Type B pancreatic cell (in vitro differentiated cells): ENCODE measurements at regions not wholly inside any gene's neighbourhood (a gene's known extent, or its start where the extent isn't known, plus 50 kb on each side); places are given as distances from the start of the nearest gene placed in this dataset. TPM values are rescaled to one million over a fixed set of nuclear protein-coding genes. Genes with fewer than 3 reads are reported as not detected.

Experiments
- DNase-seq: peaks from one replicate; pipeline ENCODE4 v3.0.0; 2021; ENCODE audit warnings: mixed read lengths; ENCODE audit not compliant: unreplicated experiment; ENCODE audit errors: extremely low spot score
- H3K27ac Mint-ChIP-seq: 2 replicates; pipeline ENCODE4 v1.8.0; 2021; ENCODE audit warnings: mild to moderate bottlenecking, mixed read lengths
- H3K27me3 Mint-ChIP-seq: 2 replicates; pipeline ENCODE4 v1.8.0; 2021; ENCODE audit warnings: mixed read lengths
- H3K36me3 Mint-ChIP-seq: 2 replicates; pipeline ENCODE4 v1.8.0; 2021; ENCODE audit warnings: mixed read lengths
- H3K4me1 Mint-ChIP-seq: one replicate; pipeline ENCODE4 v1.8.0; 2021; ENCODE audit warnings: mixed read lengths; ENCODE audit not compliant: unreplicated experiment
- H3K4me3 Mint-ChIP-seq: 2 replicates; pipeline ENCODE4 v1.8.0; 2021; ENCODE audit warnings: mild to moderate bottlenecking, mixed read lengths
- H3K9me3 Mint-ChIP-seq: 2 replicates; pipeline ENCODE4 v1.8.0; 2021; ENCODE audit warnings: mixed read lengths
- microRNA-seq: library from miRNA; unstranded; fragments of <30 nt; microRNA quantifications from one replicate; pipeline ENCODE4, GENCODE V29; 2020
- TF ChIP-seq, protein P1 (sequence below): fragments of 200-600 bp; sonication (generic); conservative IDR thresholded peaks from 2 replicates; pipeline ENCODE4 v1.5.0; 2021; ENCODE audit warnings: antibody characterized with exemption, mild to moderate bottlenecking

DNA sequence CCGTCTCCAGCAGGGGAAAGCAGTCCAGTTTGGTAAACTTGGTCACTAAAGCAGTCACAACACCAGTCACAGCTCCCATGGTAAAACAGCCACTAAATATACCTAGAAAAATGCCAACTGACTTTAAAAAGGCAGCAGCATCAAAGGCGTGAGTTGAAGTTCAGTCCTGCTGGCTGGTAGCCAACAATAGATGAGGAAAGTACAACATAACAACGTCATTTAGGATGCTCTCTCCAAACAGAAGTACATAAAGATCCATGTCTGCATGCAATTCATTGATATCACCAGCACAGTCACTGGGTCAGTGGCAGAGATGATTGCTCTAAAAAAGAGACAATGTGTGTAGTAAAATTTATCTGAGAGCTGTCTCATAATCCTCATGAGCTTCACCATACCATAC lies 59.3 kb upstream of the TMPO start:
- Mint-ChIP-seq H3K36me3 (no peaks in the 10 kb centered on the region), H3K9me3 (no peaks in the 10 kb centered on the region), H3K27me3 (peaks cover 7% of the 10 kb centered on the region), H3K4me3 (peak overlapping the region; percentile 60), H3K27ac (no peak overlapping the region), H3K4me1 (peaks cover 7% of the 10 kb centered on the region)
- TF ChIP-seq, protein P1, sequence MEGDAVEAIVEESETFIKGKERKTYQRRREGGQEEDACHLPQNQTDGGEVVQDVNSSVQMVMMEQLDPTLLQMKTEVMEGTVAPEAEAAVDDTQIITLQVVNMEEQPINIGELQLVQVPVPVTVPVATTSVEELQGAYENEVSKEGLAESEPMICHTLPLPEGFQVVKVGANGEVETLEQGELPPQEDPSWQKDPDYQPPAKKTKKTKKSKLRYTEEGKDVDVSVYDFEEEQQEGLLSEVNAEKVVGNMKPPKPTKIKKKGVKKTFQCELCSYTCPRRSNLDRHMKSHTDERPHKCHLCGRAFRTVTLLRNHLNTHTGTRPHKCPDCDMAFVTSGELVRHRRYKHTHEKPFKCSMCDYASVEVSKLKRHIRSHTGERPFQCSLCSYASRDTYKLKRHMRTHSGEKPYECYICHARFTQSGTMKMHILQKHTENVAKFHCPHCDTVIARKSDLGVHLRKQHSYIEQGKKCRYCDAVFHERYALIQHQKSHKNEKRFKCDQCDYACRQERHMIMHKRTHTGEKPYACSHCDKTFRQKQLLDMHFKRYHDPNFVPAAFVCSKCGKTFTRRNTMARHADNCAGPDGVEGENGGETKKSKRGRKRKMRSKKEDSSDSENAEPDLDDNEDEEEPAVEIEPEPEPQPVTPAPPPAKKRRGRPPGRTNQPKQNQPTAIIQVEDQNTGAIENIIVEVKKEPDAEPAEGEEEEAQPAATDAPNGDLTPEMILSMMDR, result no peak
- no peak for DNase-seq

DNA sequence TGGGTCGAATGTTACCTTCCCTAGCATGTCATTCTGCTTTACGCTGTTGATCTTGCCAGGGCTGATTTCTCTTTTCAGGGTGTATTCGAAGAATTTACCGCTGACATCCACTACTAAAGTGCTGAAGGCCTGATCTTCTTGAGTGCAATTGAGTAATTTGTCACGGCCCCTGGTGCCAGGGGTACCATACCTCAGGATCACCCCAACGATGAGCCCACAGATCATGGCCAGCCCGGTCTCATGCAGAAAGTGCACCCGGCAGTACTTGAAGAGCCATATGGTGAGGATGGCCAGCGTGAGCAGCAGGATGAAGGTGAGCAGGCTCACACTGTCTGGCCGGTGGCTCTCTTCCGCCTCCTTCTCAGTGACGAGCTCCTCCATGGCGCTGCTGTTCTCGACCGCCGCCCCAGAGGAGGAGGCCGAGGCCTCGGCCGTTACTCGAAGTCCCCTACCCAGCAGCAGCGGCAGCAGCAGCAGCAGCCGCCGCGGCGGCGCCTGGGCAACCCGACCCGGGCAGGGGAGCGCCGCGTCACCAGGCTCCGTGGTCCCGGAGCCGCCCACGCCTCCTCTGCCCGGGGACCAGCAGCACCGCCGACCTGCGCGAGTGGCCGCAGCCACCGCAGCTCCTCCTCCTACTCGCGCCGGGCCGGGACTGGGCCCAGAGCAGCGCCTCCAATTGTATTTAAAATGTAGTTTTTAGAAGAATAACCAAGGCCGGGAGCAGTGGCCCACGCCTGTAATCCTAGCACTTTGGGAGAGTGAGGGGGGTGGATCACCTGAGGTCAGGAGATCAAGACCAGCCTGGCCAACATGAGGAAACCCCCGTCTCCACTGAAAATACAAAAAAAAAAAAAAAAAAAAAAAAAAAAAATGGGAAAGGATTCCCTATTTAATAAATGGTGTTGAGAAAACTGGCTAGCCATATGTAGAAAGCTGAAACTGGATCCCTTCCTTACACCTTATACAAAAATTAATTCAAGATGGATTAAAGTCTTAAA lies 58.5 kb upstream of the TMPO start:
- H3K4me3 Mint-ChIP-seq, result peak overlapping the region; percentile 80
- peaks cover 7% of the 10 kb centered on the region for H3K27me3 Mint-ChIP-seq
- peak; percentile 73 for DNase-seq
- H3K36me3 Mint-ChIP-seq, result no peaks in the 10 kb centered on the region
- no peaks in the 10 kb centered on the region for H3K9me3 Mint-ChIP-seq
- H3K27ac Mint-ChIP-seq, result peak overlapping the region; percentile 61
- TF ChIP-seq, protein P1, result no peak
- peaks cover 7% of the 10 kb centered on the region for H3K4me1 Mint-ChIP-seq

DNA sequence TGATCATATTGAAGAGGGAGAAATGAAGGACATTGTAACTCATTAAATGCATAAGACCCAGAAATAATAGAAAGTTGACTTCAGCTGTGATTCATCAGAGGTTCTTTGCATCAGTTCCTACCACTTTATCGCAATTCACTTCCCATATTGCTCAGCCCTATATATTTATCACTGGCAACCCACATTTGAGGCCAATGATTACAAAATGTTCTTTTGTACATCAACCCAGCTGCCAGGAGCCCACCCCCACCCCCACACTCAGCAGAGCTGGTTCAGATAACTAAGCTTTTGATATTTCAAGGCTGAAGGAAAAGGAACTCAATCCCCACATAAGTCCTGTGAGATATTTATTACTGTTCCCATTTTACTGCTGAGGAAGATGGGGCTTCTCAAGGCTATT lies 51.2 kb upstream of the TMPO start:
- Mint-ChIP-seq H3K4me3 (no peak overlapping the region), H3K9me3 (no peaks in the 10 kb centered on the region), H3K27me3 (peaks cover 3% of the 10 kb centered on the region), H3K27ac (no peak overlapping the region), H3K36me3 (no peaks in the 10 kb centered on the region), H3K4me1 (peaks cover 9% of the 10 kb centered on the region)
- TF ChIP-seq, protein P1, result no peak
- DNase-seq, result no peak

DNA sequence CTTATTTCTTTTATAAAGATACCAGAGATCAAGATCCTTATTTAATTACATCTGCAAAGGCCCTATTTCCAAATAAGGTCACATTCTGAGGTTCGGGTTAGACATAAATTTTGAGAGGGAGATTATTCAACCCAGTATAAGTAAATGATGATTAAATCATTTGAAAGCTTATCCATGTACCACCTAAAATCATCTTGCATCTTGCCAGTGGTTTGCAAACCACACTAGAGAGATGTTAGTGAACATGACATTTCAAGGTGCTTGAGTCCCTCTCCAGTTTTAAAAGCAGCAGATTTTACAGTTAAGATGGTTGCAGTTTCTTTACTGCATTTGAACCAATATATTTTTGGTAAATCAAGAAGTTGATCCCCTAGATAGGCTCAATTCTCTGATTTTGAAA lies 49.9 kb upstream of the TMPO start:
- no peak overlapping the region for H3K4me3 Mint-ChIP-seq
- H3K4me1 Mint-ChIP-seq, result peaks cover 9% of the 10 kb centered on the region
- no peak overlapping the region for H3K27ac Mint-ChIP-seq
- no peak for DNase-seq
- H3K36me3 Mint-ChIP-seq, result no peaks in the 10 kb centered on the region
- H3K27me3 Mint-ChIP-seq, result peaks cover 3% of the 10 kb centered on the region
- H3K9me3 Mint-ChIP-seq, result no peaks in the 10 kb centered on the region
- TF ChIP-seq, protein P1, result no peak

Small RNA genes in the stretch of these regions (microRNA-seq; reads per million reads assigned to microRNA genes)
- gene MIR4303 (not detected), gene MIR4495 (not detected)
